HepG2 (cell line): ENCODE measurements at regions not wholly inside any gene's neighbourhood (a gene's known extent, or its start where the extent isn't known, plus 50 kb on each side); places are given as distances from the start of the nearest gene placed in this dataset.

Source experiments
- ATF2 ChIP-seq: sonication (generic); formaldehyde crosslinking; IDR thresholded peaks from 2 replicates; pipeline ENCODE4 v1.4.0; 2020; ENCODE audit warnings: missing genetic modification reagents
- BRD4 ChIP-seq: sonication (generic); formaldehyde crosslinking; IDR thresholded peaks from 2 replicates; pipeline ENCODE4 v1.4.0; 2020; ENCODE audit warnings: missing genetic modification reagents
- DNMT1 ChIP-seq: sonication (generic); formaldehyde crosslinking; IDR thresholded peaks from 2 replicates; pipeline ENCODE4 v1.5.1; 2020; ENCODE audit warnings: mild to moderate bottlenecking, missing genetic modification reagents
- GATA4 ChIP-seq: sonication (generic); IDR thresholded peaks from 2 replicates; pipeline ENCODE4 v1.6.1; 2016; ENCODE audit warnings: antibody characterized with exemption, low read depth, borderline replicate concordance
- ISX ChIP-seq: sonication (generic); formaldehyde crosslinking; conservative IDR thresholded peaks from 2 replicates; pipeline ENCODE4 v1.5.0; 2020; ENCODE audit warnings: missing genetic modification reagents
- MLLT10 ChIP-seq: sonication (generic); formaldehyde crosslinking; IDR thresholded peaks from 2 replicates; pipeline ENCODE4 v1.4.0; 2020; ENCODE audit warnings: missing genetic modification reagents
- MXI1 ChIP-seq: IDR thresholded peaks from 3 replicates; pipeline ENCODE4 v1.6.1; 2012; ENCODE audit warnings: low read depth, low read length, inconsistent platforms, borderline replicate concordance
- POGZ ChIP-seq: sonication (generic); formaldehyde crosslinking; IDR thresholded peaks from 2 replicates; pipeline ENCODE4 v1.4.0; 2020; ENCODE audit warnings: mild to moderate bottlenecking, missing genetic modification reagents
- PPARG ChIP-seq: conservative IDR thresholded peaks from 2 replicates; pipeline ENCODE4 v1.6.1; 2016; ENCODE audit warnings: missing biosample characterization, missing genetic modification reagents
- PRDM4 ChIP-seq: sonication (generic); formaldehyde crosslinking; IDR thresholded peaks from 2 replicates; pipeline ENCODE4 v1.9.0; 2021; ENCODE audit warnings: missing genetic modification reagents, borderline replicate concordance
- SNAPC5 ChIP-seq: sonication (generic); formaldehyde crosslinking; IDR thresholded peaks from 2 replicates; pipeline ENCODE4 v1.8.1; 2023; ENCODE audit warnings: mild to moderate bottlenecking, missing genetic modification reagents, borderline replicate concordance
- SOX5 ChIP-seq: IDR thresholded peaks from 2 replicates; pipeline ENCODE4 v1.6.1; 2016; ENCODE audit warnings: borderline replicate concordance
- SSRP1 ChIP-seq: IDR thresholded peaks from 2 replicates; pipeline ENCODE4 v1.6.1; 2016; ENCODE audit warnings: control low read depth
- THAP11 ChIP-seq: IDR thresholded peaks from 2 replicates; pipeline ENCODE4 v1.6.1; 2016; ENCODE audit warnings: missing biosample characterization, missing genetic modification reagents
- YEATS2 ChIP-seq: sonication (generic); formaldehyde crosslinking; IDR thresholded peaks from 2 replicates; pipeline ENCODE4 v1.4.0; 2020; ENCODE audit warnings: missing genetic modification reagents, borderline replicate concordance
- ZFP36L2 ChIP-seq: sonication (generic); formaldehyde crosslinking; IDR thresholded peaks from 2 replicates; pipeline ENCODE4 v1.4.0; 2020; ENCODE audit warnings: missing genetic modification reagents
- ZFP90 ChIP-seq: sonication (generic); formaldehyde crosslinking; IDR thresholded peaks from 2 replicates; pipeline ENCODE4 v1.8.0; 2022; ENCODE audit warnings: missing genetic modification reagents, mild to moderate bottlenecking, inconsistent platforms, borderline replicate concordance
- ZMYM3 ChIP-seq: sonication (generic); formaldehyde crosslinking; IDR thresholded peaks from 2 replicates; pipeline ENCODE4 v1.5.1; 2020; ENCODE audit warnings: mild to moderate bottlenecking, missing genetic modification reagents
- ZNF362 ChIP-seq: sonication (generic); formaldehyde crosslinking; IDR thresholded peaks from 2 replicates; pipeline ENCODE4 v1.4.0; 2020; ENCODE audit warnings: missing genetic modification reagents, mild to moderate bottlenecking, borderline replicate concordance

GRCh38 chr9:105054491-105054890 lies 126.5 kb upstream of the ABCA1 start (continued):
- TF ChIP-seq MLLT10 (CRISPR knock-in tag) (no peak), ZFP90 (CRISPR knock-in tag) (no peak), BRD4 (CRISPR knock-in tag) (no peak), YEATS2 (CRISPR knock-in tag) (no peak), SNAPC5 (CRISPR knock-in tag) (no peak), GATA4 (no peak), DNMT1 (no peak), SOX5 (CRISPR knock-in tag) (peak; percentile 34; the same call in 1 of the 2 replicates), SSRP1 (CRISPR knock-in tag) (no peak), THAP11 (CRISPR knock-in tag) (no peak), ZMYM3 (CRISPR knock-in tag) (no peak), ZNF362 (CRISPR knock-in tag) (no peak), MXI1 (no peak), ATF2 (no peak), PPARG (CRISPR knock-in tag) (peak; percentile 98), PRDM4 (CRISPR knock-in tag) (no peak), ZFP36L2 (CRISPR knock-in tag) (no peak), POGZ (no peak), ISX (CRISPR knock-in tag) (no peak)
